Right lobe of liver (tissue), 4 donors: ENCODE measurements at regions not wholly inside any gene's neighbourhood (a gene's known extent, or its start where the extent isn't known, plus 50 kb on each side); places are given as distances from the start of the nearest gene placed in this dataset.

ENCODE experiments used
- POLR2A ChIP-seq: fragments of 450-650 bp; IDR thresholded peaks from one replicate; pipeline ENCODE4 v1.6.1; 2017; ENCODE audit warnings: antibody characterized with exemption, mild to moderate bottlenecking
- TF ChIP-seq, protein P1 (sequence below), 4 donors: fragments of 200-600 bp in 3 of 4; fragments of 450-650 bp in 1 of 4; IDR thresholded peaks; one replicate each; pipeline versions ENCODE4 v1.5.1 to v1.8.0; 2016 to 2022; ENCODE audit warnings: antibody characterized with exemption in 4 of 4, mild to moderate bottlenecking in 2 of 4
- donor health status: DM: no; HTN: no; CAD: no.
- donor health status: DM: no; HTN: no; CAD: no.
- donor health status: DM: no; HTN: yes; CAD: no.

- TF ChIP-seq, protein P1, sequence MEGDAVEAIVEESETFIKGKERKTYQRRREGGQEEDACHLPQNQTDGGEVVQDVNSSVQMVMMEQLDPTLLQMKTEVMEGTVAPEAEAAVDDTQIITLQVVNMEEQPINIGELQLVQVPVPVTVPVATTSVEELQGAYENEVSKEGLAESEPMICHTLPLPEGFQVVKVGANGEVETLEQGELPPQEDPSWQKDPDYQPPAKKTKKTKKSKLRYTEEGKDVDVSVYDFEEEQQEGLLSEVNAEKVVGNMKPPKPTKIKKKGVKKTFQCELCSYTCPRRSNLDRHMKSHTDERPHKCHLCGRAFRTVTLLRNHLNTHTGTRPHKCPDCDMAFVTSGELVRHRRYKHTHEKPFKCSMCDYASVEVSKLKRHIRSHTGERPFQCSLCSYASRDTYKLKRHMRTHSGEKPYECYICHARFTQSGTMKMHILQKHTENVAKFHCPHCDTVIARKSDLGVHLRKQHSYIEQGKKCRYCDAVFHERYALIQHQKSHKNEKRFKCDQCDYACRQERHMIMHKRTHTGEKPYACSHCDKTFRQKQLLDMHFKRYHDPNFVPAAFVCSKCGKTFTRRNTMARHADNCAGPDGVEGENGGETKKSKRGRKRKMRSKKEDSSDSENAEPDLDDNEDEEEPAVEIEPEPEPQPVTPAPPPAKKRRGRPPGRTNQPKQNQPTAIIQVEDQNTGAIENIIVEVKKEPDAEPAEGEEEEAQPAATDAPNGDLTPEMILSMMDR (IDR thresholded peaks at IDR 0.05), result no peak
- no peak for TF ChIP-seq POLR2A
Observed at GRCh38 chr20:11844691-11845090, 73.0 kb upstream of the BTBD3 start.
